ENCODE measurements at regions not wholly inside any gene's neighbourhood (a gene's known extent, or its start where the extent isn't known, plus 50 kb on each side); places are given as distances from the start of the nearest gene placed in this dataset.
"Not testable (repeated sequence)": the region's sequence is repeated elsewhere in the genome, so short reads cannot be mapped to it uniquely, and the experiment has no call there.

DNA sequence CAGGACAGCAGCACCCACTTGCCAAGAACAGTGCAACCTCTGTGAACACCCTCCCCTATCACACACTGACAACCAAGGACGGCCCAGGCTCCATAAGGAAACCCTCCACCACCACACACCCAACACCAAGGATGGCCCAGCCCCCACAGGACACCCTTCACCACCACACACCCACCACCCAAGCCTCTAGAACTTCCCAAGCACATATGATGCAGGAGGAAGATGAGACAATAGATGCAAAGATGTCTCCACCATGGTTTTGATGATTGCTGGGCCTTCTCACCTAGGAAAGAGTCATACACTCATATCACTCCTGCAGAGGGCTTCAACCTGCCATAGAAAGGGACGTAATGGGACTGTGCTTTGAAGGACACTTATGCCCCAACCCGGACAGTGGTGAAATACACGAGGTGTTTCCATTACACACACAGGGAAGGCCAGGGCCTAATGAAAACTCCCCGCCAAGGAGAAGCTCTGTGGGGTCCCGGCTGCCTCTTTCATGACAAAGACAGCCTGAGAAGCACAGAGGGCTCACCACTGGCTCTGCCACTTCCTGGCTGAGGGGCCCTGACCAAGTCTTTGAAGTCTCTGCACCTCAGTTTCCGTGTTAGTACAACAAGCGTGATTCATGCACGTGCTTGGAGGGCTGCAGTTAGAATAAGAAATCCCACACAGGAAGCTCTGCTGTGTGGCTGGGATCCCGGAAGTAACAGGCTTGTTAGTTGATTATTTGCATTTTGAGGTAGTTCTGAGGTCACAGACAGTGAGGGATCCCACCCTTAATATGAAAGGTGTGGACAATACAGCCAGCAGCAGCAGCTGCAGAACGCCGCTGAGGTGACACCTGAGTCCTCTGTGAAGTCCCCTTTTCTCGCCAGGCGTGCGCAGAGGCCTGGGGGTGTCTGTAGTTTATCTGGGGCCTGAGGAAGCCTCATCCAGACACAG, 61.9 kb upstream of the ATP12A start:
- DNase-seq: peak; percentile 84

DNA sequence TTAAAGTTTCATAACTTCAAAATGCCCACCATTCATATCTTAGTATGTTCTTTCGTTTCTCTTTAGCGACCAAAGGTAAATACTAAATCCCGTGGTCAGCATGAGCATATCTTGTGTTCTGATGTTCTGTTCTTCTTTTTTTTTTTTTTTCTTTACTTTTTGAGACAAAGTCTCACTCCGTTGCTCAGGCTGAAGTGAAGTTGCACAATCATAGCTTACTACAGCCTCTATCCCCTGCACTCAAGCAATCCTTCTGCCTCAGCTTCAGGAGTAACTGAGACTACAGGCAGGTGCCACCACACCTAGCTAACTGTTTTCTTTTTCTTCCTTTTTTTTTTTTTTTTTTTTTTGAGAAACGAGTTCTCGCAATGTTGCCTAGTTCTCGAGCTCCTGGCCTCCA, 60.9 kb upstream of the ATP12A start:
- DNase-seq: no peak

DNA sequence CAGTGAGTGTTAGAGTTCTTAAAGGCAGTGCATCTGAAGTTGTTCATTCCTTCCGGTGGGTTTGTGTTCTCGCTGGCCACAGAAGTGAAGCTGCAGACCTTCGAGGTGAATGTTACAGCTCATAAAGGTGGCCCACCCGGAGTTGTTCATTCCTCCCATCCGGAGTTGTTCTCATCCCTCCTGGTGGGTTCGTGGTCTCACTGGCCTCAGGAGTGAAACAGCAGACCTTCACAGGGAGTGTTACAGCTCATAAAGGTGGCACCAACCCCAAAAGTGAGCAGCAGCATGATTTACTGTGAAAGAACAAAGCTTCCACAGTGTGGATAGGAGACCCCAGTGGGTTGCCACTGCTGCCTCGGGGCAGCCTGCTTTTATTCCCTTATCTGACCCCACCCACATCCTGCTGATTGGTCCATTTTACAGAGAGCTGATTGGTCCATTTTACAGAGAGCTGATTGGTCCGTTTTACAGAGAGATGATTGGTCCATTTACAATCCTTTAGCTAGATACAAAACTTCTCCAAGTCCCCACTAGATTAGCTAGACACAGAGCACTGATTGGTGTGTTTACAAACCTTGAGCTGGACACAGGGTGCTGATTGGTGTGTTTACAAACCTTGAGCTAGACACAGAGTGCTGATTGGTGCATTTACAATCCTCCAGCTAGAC, 57.6 kb upstream of the ATP12A start:
- not testable (repeated sequence) for DNase-seq

DNA sequence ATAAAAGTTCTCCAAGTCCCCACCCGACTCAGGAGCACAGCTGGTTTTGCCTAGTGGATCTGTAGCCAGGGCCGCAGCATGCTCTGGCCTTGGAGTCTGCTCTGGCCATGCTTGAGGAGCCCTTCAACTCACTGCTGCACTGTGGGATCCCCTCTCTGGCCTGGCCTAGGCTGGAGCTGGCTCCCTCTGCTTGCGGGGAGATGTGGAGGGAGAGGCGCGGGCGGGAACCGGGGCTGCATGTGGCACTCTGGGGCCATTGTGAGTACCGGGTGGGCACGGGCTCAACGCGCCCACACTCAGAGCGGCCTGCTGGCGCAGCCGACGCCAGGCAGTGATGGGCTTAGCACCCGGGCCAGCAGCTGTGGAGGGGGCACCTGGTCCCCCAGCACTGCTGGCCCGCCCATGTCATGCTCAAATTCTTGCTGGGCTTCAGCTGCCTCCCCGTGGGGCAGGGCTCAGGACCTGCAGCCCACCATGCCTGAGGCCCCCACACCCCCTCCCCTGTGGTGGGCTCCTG, 57.0 kb upstream of the ATP12A start:
- DNase-seq: no peak

DNA sequence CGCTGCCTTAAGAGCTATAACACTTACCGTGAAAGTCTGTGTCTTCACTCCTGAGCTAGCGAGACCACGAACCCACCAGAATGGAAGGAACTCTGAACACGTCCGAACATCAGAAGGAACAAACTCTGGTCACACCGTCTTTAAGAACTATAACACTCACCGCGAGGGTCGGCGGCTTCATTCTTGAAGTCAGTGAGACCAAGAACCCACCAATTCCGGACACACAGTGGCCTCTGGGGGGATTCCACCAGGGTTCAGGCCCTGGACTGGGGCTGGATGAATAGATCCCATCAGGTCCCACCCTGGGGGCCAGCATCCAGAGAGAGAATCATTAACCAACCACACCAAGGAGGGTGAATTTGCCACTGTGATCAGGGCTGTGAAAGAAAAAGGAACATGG, 55.8 kb upstream of the ATP12A start:
- DNase-seq: no peak

DNA sequence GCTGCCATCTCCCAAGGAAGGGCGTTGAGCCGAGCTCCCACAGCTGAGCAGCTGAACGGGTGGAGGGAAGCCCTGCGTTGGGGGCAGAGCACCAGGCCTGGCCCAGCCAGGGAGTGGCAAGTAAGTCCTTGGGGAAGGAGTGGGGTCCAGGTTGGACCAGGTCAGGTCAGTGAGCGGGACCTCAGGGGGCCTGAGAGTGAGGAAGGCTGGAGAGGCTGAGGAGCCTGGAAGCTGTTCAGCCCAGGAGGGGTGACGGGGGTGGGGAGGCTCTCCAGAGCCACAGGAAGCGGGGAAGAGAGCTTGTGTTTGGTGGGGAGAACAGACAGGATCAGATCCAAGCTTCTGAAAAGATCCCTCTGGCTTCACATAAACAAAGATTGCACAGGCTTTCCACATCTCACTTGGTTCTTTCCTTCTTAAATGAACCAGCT, 55.4 kb upstream of the ATP12A start:
- no peak for DNase-seq

DNA sequence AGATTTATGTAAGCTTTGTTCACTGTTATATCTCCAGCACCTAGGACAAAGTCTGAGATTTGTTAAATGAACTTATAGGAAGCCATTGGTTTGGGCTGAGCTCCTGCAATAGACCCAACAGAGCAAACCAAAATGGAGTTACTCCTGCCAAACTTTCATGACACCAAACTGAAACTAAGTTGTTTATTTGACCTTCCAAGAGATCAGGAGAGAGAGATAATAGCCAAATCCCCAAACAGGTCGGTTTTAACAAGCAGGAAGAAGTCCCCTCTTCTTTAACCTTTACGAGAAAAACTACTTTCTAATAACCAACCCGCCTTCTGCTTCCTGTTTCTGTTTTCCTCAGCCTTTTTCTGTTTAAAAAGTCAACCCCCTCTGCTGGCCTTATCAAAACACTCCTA, 54.9 kb upstream of the ATP12A start:
- DNase-seq: no peak

DNA sequence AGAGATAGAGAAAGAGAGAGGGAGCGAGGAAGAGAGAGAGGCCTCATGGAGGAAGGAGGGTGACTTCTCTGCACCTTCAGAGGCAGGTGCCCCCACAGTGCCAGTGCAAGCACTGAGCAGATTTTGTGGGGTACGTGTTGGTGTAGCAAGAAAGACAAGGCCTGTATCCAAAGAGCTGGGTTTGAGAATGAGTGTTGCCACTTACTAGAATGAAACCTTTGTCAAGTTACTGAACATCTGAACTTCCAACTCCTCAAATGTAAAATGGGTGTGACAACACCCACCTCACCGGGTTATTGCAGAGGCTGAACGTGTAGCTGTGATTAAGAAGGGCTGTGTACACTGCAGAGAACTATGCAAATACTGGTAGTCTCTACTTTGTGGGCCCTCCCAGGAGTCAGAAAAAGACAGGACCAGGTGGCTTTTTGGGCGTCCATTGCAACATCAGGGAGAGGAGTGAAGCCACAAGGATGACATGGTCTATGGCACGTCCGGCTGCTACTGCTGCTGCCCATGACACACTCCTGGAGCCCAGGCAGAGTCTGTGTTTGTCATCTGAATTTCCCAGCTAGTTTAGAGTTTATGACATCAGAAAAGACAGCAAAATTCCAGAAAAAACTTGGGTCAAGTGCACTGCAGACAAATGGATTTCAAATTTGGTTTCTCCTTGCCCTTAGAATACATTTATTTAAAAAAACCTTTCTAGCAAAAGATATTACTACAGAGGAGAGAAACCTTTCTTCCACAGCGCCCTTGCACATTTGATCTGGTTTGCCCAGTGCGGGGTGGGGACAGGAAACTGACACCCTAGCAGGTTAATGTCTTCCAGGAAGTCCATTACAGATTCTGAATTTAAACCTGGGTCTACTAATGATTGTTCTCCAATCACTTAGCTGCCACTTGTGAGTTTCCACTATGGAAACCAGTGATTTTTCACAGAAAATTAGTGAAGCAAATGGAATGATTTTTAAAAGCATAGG, 54.0 kb upstream of the ATP12A start:
- no peak for DNase-seq

DNA sequence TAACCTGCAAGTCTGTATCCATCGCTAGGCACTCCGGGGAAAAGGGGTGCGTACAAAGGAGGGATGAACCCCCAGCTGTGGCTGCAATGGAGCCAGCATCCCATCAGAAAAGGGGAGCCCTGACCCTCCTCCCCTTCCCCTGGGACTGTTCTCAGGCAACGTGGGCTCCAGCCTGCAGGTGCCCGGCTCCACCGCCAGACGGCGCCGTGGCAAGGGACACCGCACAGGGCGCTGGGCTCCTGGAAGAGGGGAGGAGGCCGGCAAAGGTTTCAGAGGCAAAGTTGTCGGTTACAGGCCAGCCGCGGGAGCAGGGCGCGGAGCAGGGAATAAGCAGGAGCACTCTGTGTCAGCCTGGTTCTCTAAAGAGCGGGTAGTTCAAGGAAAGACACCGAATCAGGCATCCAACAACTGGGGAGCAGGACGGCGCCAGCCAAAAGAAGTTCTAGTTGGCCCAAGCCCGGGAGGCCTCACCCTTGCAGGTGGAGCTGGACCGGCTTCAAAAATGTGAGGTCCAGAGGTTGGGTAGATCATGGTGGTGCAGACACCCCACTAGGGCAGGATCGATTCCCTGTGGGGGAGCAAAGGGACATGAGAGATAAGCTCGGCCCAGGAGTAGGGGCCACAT, 53.0 kb upstream of the ATP12A start:
- DNase-seq: no peak

DNA sequence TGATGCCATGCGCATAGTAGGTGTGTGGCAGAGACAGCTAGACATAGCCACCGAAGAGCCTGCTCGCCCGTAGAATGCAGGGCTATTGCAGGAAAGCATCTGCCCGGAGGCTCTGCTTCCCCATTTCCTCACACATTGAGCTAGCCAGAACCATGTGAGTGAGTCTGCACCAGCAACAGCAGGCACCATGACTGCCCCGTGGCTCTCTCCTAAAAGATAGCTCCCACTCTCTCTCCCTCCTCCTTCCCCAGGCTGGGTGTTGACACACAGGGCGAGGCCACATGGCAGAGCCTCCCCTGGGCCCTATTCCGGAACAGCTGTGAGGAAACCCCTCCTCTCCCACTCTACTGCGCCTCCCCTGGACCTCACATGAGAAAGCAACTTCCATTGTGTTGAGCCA, 52.3 kb upstream of the ATP12A start:
- DNase-seq: no peak

DNA sequence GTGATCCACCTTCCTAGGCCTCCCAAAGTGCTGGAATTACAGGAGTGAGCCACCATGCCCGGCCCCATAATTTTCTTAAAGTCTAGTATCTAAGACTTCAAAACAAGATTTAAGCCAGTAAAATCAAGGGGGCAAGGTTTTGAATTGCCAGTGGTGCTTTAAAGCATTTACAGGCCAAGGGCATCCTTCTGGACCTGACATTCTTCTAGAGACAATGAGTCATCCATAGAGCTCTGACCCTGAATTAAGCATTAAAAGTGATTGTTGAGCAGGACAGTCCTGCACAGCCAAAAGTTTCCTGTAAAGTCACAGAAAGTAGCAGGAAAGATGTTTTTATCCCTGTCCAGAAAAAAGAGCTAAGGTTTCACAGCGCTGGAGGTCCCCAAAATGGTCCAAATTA, 50.9 kb upstream of the ATP12A start:
- no peak for DNase-seq

DNA sequence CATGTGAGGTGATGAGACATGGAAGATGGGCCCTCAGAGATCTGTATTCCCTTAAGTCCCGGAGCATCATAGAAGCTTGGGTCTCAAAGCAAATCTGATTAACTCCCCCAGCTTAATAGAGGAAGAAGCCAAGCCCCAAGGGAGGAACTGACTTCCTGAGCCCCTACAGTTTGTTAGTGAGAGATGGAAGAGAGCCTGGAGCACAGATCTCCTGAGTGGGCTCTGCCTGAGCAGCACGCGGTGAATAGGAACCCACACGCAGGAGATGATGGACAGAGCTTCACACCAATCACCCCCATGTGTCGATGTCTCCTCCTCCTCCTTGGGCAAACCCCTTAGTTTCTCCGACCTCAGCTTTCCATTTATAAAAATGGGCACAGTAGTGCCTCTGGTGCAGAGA, 50.1 kb upstream of the ATP12A start:
- peak; percentile 17 for DNase-seq
